ENCODE measurements at regions not wholly inside any gene's neighbourhood (a gene's known extent, or its start where the extent isn't known, plus 50 kb on each side); places are given as distances from the start of the nearest gene placed in this dataset.

DNA sequence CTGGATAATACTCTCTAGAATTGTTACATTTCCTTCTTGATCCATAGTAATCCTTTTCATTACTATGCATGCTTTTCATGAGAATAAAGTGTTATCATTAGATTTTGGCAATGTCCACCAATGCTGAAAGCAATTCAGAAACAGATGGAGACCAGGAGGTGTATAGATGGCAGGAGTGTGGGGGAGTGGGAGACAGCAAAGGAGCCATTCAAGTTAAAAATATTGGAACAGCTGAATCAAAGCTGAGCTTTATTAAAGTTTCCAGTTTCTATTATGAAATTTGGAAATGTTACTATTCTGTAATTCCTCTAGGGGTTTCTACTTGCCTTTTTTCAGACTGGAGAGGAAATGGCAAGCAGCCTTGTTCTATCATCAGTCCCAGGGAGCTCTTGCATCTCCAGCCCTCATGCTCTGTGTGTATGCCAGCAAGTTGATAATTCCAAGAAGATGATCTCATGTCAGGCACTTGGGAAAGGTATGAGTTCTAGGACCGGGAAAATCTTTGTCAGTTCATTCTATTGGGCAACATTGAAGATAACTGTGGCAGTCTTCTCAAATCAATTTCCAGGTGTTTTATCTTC lies 228.0 kb downstream of the CD109 start:
- no peak for TF ChIP-seq TAF1 (IDR thresholded peaks at IDR 0.05; ENCODE audit: borderline replicate concordance, insufficient read depth, low read length)
- TF ChIP-seq, protein P1, sequence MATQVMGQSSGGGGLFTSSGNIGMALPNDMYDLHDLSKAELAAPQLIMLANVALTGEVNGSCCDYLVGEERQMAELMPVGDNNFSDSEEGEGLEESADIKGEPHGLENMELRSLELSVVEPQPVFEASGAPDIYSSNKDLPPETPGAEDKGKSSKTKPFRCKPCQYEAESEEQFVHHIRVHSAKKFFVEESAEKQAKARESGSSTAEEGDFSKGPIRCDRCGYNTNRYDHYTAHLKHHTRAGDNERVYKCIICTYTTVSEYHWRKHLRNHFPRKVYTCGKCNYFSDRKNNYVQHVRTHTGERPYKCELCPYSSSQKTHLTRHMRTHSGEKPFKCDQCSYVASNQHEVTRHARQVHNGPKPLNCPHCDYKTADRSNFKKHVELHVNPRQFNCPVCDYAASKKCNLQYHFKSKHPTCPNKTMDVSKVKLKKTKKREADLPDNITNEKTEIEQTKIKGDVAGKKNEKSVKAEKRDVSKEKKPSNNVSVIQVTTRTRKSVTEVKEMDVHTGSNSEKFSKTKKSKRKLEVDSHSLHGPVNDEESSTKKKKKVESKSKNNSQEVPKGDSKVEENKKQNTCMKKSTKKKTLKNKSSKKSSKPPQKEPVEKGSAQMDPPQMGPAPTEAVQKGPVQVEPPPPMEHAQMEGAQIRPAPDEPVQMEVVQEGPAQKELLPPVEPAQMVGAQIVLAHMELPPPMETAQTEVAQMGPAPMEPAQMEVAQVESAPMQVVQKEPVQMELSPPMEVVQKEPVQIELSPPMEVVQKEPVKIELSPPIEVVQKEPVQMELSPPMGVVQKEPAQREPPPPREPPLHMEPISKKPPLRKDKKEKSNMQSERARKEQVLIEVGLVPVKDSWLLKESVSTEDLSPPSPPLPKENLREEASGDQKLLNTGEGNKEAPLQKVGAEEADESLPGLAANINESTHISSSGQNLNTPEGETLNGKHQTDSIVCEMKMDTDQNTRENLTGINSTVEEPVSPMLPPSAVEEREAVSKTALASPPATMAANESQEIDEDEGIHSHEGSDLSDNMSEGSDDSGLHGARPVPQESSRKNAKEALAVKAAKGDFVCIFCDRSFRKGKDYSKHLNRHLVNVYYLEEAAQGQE (IDR thresholded peaks at IDR 0.05; ENCODE audit: insufficient read depth in 1 of 2, low read depth in 2 of 2, low read length in 2 of 2) = no peak
- TF ChIP-seq POLR2AphosphoS5 (IDR thresholded peaks at IDR 0.05; ENCODE audit: low read depth, low read length) = no peak

Measured in PFSK-1 (cell line).